ENCODE measurements at regions not wholly inside any gene's neighbourhood (a gene's known extent, or its start where the extent isn't known, plus 50 kb on each side); places are given as distances from the start of the nearest gene placed in this dataset.

GRCh38 chr13:22121146-22121739 is 450.4 kb downstream of the FGF9 start:
- no peak for TF ChIP-seq EZH2 (IDR thresholded peaks at IDR 0.05; ENCODE audit: low read length, missing control alignments)
- TF ChIP-seq CTCF (conservative IDR thresholded peaks at IDR 0.05 in 1 of 2, IDR thresholded peaks at IDR 0.05 in 1 of 2; ENCODE audit: low read depth in 1 of 2, low read length in 2 of 2): no peak
